ENCODE measurements at regions not wholly inside any gene's neighbourhood (a gene's known extent, or its start where the extent isn't known, plus 50 kb on each side); places are given as distances from the start of the nearest gene placed in this dataset.

- TF ChIP-seq, protein P1, sequence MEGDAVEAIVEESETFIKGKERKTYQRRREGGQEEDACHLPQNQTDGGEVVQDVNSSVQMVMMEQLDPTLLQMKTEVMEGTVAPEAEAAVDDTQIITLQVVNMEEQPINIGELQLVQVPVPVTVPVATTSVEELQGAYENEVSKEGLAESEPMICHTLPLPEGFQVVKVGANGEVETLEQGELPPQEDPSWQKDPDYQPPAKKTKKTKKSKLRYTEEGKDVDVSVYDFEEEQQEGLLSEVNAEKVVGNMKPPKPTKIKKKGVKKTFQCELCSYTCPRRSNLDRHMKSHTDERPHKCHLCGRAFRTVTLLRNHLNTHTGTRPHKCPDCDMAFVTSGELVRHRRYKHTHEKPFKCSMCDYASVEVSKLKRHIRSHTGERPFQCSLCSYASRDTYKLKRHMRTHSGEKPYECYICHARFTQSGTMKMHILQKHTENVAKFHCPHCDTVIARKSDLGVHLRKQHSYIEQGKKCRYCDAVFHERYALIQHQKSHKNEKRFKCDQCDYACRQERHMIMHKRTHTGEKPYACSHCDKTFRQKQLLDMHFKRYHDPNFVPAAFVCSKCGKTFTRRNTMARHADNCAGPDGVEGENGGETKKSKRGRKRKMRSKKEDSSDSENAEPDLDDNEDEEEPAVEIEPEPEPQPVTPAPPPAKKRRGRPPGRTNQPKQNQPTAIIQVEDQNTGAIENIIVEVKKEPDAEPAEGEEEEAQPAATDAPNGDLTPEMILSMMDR (IDR thresholded peaks at IDR 0.05) = no peak
- TF ChIP-seq POLR2A (IDR thresholded peaks at IDR 0.05) = no peak
These were observed 1193.3 kb upstream of the CDH6 start for GRCh38 chr5:30000231-30000630.

All from body of pancreas (tissue), 4 donors.